Gastrocnemius medialis (tissue), 4 donors: ENCODE measurements at regions not wholly inside any gene's neighbourhood (a gene's known extent, or its start where the extent isn't known, plus 50 kb on each side); places are given as distances from the start of the nearest gene placed in this dataset.

Source experiments
- ATAC-seq, 2 donors: fragments of 150-250 bp; one replicate each; pipeline ENCODE4 v1.9.1; 2016
- DNase-seq, 2 donors: peaks; one replicate each; pipeline ENCODE4 v3.0.0-alpha.2; 2019
- H3K27ac ChIP-seq, 4 donors: fragments of 200-600 bp; sonication (generic); 1 replicate in 1 of 4; 2 replicates in 3 of 4; pipeline ENCODE4 v1.5.1; 2016 to 2018; ENCODE audit warnings: mild to moderate bottlenecking in 2 of 4, moderate library complexity in 1 of 4
- H3K27me3 ChIP-seq, 3 donors: fragments of 200-600 bp; sonication (generic) in 2 of 3; 1 replicate in 1 of 3; 2 replicates in 2 of 3; pipeline versions ENCODE4 v1.5.1 to v1.6.0; 2016 to 2019; ENCODE audit warnings: mild to moderate bottlenecking in 1 of 3, moderate library complexity in 1 of 3
- H3K36me3 ChIP-seq, 2 donors: fragments of 200-600 bp; sonication (generic) in 1 of 2; one replicate each; pipeline ENCODE4 v1.5.1; 2017 to 2018
- H3K4me1 ChIP-seq, 2 donors: fragments of 200-600 bp; sonication (generic) in 1 of 2; one replicate each; pipeline ENCODE4 v1.5.1; 2016 to 2017; ENCODE audit warnings: mild to moderate bottlenecking in 2 of 2
- H3K4me3 ChIP-seq, 4 donors: fragments of 200-600 bp; sonication (generic) in 3 of 4; 1 replicate in 1 of 4; 2 replicates in 3 of 4; pipeline ENCODE4 v1.5.1; 2016 to 2019; ENCODE audit warnings: mild to moderate bottlenecking in 2 of 4
- H3K9me3 ChIP-seq, 3 donors: fragments of 200-600 bp; sonication (generic) in 2 of 3; 1 replicate in 1 of 3; 2 replicates in 2 of 3; pipeline ENCODE4 v1.5.1; 2016 to 2019
- CTCF ChIP-seq, 5 experiments: fragments of 450-650 bp in 3 of 5; fragments of 200-600 bp in 2 of 5; sonication (generic) in 2 of 5; IDR thresholded peaks in 4 of 5; conservative IDR thresholded peaks in 1 of 5; 1 replicate in 4 of 5; 2 replicates in 1 of 5; pipeline ENCODE4 v1.5.1; 2016 to 2019; ENCODE audit warnings: antibody characterized with exemption in 5 of 5, mild to moderate bottlenecking in 3 of 5, moderate library complexity in 3 of 5
- POLR2A ChIP-seq, 2 donors: fragments of 450-650 bp; IDR thresholded peaks; one replicate each; pipeline ENCODE4 v1.6.1; 2017; ENCODE audit warnings: antibody characterized with exemption in 2 of 2, mild to moderate bottlenecking in 2 of 2, moderate library complexity in 2 of 2
- in situ Hi-C, 4 donors: fragments of 200-750 bp; cut with MboI; loops; one replicate each; pipeline versions ENCODE4 v1.15.0 to v1.8.0; 2017; ENCODE audit warnings: low sequenced_read_pairs in 4 of 4
- intact Hi-C: fragments of 100-400 bp; cut with DNase I; formaldehyde crosslinking; loops from one replicate; pipeline ENCODE4 v1.15.1; 2023; ENCODE audit warnings: low total_unique reads

GRCh38 chrX:39929379-39930025, 168.3 kb downstream of the BCOR start:
- Histone ChIP-seq H3K9me3 (no peaks in the 10 kb centered on the region), H3K4me1 (no peaks in the 10 kb centered on the region), H3K27me3 (no peaks in the 10 kb centered on the region), H3K27ac (no peak overlapping the region), H3K36me3 (no peaks in the 10 kb centered on the region), H3K4me3 (no peak overlapping the region)
- intact Hi-C loops, result no loop called here
- ATAC-seq, result no peak
- TF ChIP-seq CTCF (IDR thresholded peaks at IDR 0.05 in 4 of 5, conservative IDR thresholded peaks at IDR 0.05 in 1 of 5), result no peak
- TF ChIP-seq POLR2A (IDR thresholded peaks at IDR 0.05), result no peak
- in situ Hi-C loops, result no loop called here
- DNase-seq, result no peak

GRCh38 chrX:39930786-39931528, 166.8 kb downstream of the BCOR start:
- no peaks in the 10 kb centered on the region for H3K27me3 ChIP-seq
- H3K36me3 ChIP-seq, result no peaks in the 10 kb centered on the region
- H3K4me3 ChIP-seq, result no peak overlapping the region
- no peak for ATAC-seq
- H3K27ac ChIP-seq, result peak overlapping the region in 3 of 4 donors; percentile 18 to 43 (median 26)
- TF ChIP-seq POLR2A (IDR thresholded peaks at IDR 0.05) (no peak), CTCF (IDR thresholded peaks at IDR 0.05 in 4 of 5, conservative IDR thresholded peaks at IDR 0.05 in 1 of 5) (no peak)
- in situ Hi-C loops (no loop called here), intact Hi-C loops (no loop called here)
- no peak for DNase-seq
- H3K9me3 ChIP-seq, result no peaks in the 10 kb centered on the region
- H3K4me1 ChIP-seq, result no peaks in the 10 kb centered on the region

GRCh38 chrX:39931529-39932282, 166.1 kb downstream of the BCOR start:
- in situ Hi-C loops (no loop called here), intact Hi-C loops (no loop called here)
- H3K27ac ChIP-seq, result no peak overlapping the region
- H3K9me3 ChIP-seq, result no peaks in the 10 kb centered on the region
- H3K4me3 ChIP-seq, result no peak overlapping the region
- TF ChIP-seq POLR2A (IDR thresholded peaks at IDR 0.05) (no peak), CTCF (IDR thresholded peaks at IDR 0.05 in 4 of 5, conservative IDR thresholded peaks at IDR 0.05 in 1 of 5) (no peak)
- ATAC-seq (no peak), DNase-seq (no peak)
- H3K4me1 ChIP-seq, result no peaks in the 10 kb centered on the region
- no peaks in the 10 kb centered on the region for H3K27me3 ChIP-seq
- H3K36me3 ChIP-seq, result no peaks in the 10 kb centered on the region

- no peak for TF ChIP-seq CTCF (IDR thresholded peaks at IDR 0.05 in 4 of 5, conservative IDR thresholded peaks at IDR 0.05 in 1 of 5)
- no peak for TF ChIP-seq POLR2A (IDR thresholded peaks at IDR 0.05)
Observed at GRCh38 chrX:39935411-39936064, 162.2 kb downstream of the BCOR start.

More at GRCh38 chrX:39935411-39936064, 162.2 kb downstream of the BCOR start:
- Histone ChIP-seq H3K27ac (no peak overlapping the region), H3K9me3 (no peaks in the 10 kb centered on the region), H3K4me3 (no peak overlapping the region), H3K27me3 (no peaks in the 10 kb centered on the region), H3K4me1 (no peaks in the 10 kb centered on the region), H3K36me3 (no peaks in the 10 kb centered on the region)
- intact Hi-C loops, result no loop called here
- DNase-seq (no peak), ATAC-seq (no peak)
- in situ Hi-C loops, result no loop called here
